ENCODE measurements at regions not wholly inside any gene's neighbourhood (a gene's known extent, or its start where the extent isn't known, plus 50 kb on each side); places are given as distances from the start of the nearest gene placed in this dataset.

DNA sequence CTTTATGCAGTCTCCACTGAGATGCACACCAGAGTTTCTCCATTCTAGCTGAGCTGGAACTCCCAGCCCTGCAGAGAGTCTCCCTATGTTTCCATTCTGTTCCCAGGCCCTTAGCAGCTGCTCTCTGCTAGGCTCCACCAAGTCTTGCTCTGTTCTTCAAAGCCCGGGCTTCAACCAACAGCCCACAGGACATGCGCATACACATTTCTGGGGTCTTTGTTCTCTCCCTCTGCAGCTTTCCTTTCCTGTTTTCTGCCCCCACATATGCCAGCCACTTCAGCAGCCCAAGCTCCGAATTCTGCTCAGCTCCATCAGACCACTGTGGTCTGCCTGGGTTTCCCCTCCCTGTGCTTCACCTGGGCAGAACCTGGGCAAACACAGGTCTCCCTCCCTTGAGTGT is 205.9 kb downstream of the CBLN1 start:
- no peak overlapping the region for H3K4me3 ChIP-seq (ENCODE audit: low read length)
- no peak for DNase-seq (ENCODE audit: low read depth)
- TF ChIP-seq, protein P1, sequence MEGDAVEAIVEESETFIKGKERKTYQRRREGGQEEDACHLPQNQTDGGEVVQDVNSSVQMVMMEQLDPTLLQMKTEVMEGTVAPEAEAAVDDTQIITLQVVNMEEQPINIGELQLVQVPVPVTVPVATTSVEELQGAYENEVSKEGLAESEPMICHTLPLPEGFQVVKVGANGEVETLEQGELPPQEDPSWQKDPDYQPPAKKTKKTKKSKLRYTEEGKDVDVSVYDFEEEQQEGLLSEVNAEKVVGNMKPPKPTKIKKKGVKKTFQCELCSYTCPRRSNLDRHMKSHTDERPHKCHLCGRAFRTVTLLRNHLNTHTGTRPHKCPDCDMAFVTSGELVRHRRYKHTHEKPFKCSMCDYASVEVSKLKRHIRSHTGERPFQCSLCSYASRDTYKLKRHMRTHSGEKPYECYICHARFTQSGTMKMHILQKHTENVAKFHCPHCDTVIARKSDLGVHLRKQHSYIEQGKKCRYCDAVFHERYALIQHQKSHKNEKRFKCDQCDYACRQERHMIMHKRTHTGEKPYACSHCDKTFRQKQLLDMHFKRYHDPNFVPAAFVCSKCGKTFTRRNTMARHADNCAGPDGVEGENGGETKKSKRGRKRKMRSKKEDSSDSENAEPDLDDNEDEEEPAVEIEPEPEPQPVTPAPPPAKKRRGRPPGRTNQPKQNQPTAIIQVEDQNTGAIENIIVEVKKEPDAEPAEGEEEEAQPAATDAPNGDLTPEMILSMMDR (conservative IDR thresholded peaks at IDR 0.05; ENCODE audit: low read depth, low read length), result no peak

DNA sequence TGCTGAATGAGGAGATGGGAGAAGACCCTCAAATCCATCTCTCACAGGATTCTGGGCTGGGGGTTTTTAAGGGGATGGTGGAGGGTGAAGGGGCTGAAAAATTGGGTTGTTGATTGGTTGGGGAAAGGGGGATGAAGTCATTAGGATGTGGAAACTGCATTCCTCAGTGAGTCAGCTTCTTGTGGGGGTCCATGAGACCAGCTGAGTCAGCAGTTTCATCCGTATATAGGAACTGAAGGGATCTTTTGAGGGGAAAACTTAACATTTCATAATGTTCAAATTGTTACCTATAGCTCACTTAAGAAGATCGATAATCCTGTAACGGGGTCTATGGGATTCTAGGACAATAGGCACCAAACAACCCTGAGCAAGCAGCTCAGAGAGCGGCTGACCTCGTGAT is 213.4 kb downstream of the CBLN1 start:
- DNase-seq (ENCODE audit: low read depth), result no peak

DNA sequence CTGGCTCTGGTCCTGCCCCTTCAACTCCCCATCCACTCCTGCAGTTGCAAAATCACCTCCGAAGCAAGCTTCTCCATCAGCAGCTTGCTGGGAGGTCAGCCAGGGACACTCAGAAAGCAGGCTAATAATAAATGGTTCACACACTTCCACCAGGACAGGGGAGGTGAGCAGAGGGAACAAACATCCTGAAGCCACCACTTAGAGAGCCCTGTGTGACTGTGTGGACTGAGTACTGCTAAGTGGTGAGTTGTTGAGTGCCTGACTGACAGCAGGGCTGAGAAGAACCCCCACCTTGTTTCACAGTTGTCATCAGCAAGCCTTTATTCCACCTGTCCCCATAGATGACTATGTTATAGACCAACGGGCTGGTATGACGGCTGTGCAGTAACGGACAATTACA is 213.9 kb downstream of the CBLN1 start:
- TF ChIP-seq, protein P1 (conservative IDR thresholded peaks at IDR 0.05; ENCODE audit: low read depth, low read length), result no peak
- no peak for DNase-seq (ENCODE audit: low read depth)
- H3K4me3 ChIP-seq (ENCODE audit: low read length), result no peak overlapping the region

More for the DNA sequence above, 213.4 kb downstream of the CBLN1 start:
- TF ChIP-seq, protein P1 (conservative IDR thresholded peaks at IDR 0.05; ENCODE audit: low read depth, low read length), result no peak
- no peak overlapping the region for H3K4me3 ChIP-seq (ENCODE audit: low read length)

DNA sequence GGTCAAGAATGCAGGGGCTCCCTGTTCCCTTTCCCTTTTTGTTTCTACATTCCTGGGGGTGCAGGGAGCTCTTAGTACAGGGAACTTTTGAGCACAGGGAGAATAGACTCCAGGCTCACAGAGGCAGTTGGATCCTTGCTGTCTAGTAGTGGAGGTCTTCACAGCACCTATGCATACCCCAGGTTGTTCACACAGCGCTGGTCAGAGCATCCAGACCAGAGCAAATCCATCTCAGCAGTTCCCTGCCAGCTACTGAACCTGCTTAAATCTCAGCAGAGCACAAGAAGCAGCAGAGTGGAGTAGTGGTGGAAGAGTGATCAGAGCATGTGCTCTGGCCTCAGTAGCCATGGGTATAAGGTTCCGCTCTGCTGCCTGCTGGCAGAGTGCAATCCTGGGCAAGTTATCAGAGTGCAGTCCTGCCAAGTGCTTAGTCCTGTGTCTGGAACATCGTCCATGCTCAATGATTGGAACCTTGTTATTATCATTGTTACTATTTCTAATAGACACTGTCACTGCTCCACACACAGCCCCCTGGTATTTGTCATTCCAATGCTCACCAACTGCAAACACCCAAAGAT is 220.4 kb downstream of the CBLN1 start:
- no peak for DNase-seq (ENCODE audit: low read depth)
- TF ChIP-seq, protein P1 (conservative IDR thresholded peaks at IDR 0.05; ENCODE audit: low read depth, low read length), result no peak
- no peak overlapping the region for H3K4me3 ChIP-seq (ENCODE audit: low read length)

DNA sequence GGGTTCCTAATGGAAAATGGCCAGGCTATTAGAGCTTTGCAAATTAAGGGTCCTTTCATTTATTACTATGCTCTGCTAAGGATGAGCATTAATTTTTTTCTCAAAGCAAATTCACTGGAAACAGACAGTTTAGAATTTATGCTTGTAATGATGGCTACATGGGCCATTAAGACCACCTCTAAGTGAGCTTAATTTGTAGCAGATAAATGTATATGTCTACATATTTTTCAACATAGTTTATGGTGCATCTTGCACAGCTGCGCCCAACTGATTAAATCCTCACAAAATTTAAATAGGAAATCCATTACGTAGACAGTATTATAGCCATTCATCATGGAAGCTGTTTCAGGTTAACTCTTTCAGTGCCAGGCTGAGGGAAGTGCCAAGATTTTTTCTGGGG is 220.9 kb downstream of the CBLN1 start:
- no peak for DNase-seq (ENCODE audit: low read depth)
- TF ChIP-seq, protein P1 (conservative IDR thresholded peaks at IDR 0.05; ENCODE audit: low read depth, low read length), result no peak
- H3K4me3 ChIP-seq (ENCODE audit: low read length), result no peak overlapping the region

DNA sequence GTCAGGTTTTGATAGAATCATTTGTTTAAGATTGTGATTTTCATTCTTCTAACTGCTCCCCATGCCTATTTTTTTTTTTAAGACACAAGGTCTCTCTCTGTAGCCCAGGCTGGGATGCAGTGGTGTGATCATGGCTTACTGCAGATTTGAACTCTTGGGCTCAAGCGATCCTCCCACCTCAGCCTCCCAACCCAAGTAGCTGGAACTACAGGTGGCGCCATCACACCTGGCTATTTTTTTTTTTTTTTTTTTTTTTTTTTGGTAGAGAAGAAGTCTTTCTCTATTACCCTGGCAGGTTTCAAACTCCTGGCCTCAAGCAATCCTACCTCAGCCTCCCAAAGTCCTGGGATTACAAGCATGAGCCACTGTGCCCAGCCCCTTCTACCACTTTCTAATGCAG is 223.3 kb downstream of the CBLN1 start:
- no peak overlapping the region for H3K4me3 ChIP-seq (ENCODE audit: low read length)
- no peak for DNase-seq (ENCODE audit: low read depth)
- TF ChIP-seq, protein P1 (conservative IDR thresholded peaks at IDR 0.05; ENCODE audit: low read depth, low read length), result no peak

DNA sequence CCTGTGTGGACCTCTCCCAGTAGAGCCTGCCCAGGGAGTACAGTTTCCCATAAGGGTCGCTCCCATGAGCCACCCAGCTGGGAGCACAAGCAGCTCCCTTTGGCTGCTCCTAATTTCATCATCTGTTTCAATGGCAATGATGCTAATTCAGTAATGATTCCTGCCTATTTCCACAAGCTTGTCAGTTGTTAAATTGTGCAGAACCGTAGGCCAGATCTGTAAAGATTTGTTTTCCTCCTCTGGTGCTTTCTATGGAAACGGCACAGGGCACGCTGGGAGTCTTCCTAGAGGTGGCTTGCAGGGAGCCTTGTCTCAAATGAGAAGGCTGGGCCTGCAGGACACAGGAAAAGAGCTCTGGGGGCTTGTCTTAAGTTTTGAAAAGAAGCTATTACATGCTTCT is 223.7 kb downstream of the CBLN1 start:
- no peak overlapping the region for H3K4me3 ChIP-seq (ENCODE audit: low read length)
- TF ChIP-seq, protein P1 (conservative IDR thresholded peaks at IDR 0.05; ENCODE audit: low read depth, low read length), result no peak
- DNase-seq (ENCODE audit: low read depth), result no peak

Data from retinal pigment epithelial cell (primary cell).